HG03521 (cell line): ENCODE measurements at regions not wholly inside any gene's neighbourhood (a gene's known extent, or its start where the extent isn't known, plus 50 kb on each side); places are given as distances from the start of the nearest gene placed in this dataset.
"Not testable (repeated sequence)": the region's sequence is repeated elsewhere in the genome, so short reads cannot be mapped to it uniquely, and the experiment has no call there.

Experiments used
- ATAC-seq: cut with Tn5 transposase; IDR thresholded peaks from one replicate; pipeline ENCODE4 v1.9.1; 2021; ENCODE audit warnings: mild to moderate bottlenecking, moderate library complexity; ENCODE audit not compliant: unreplicated experiment

DNA sequence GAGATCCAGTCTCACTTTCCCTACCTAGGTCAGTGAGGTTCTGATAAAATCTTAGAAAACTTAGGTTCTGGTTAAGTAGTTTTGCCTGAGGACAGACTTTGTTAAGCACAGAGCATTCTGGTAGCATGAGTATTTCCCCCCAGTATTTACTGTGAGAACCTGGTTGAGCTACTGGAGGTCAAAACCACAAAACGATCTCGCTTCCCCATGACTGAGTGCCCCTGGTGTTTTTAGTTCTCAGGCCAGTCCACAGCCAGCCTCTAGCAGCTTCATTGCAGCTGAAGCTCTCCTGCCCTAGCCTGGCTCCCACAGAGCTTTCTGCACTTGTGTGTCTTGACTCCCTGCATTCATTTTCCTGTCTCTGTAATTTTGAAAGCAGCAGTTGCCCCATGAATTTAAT lies 1138.2 kb downstream of the UQCRFS1 start:
- ATAC-seq, result no peak

GRCh38 chr19:28067882-28068281 lies 1145.1 kb downstream of the UQCRFS1 start:
- no peak for ATAC-seq

- no peak for ATAC-seq
Observed at GRCh38 chr19:28066988-28067387, 1146.0 kb downstream of the UQCRFS1 start.

GRCh38 chr19:28066161-28066560 lies 1146.8 kb downstream of the UQCRFS1 start:
- no peak for ATAC-seq

DNA sequence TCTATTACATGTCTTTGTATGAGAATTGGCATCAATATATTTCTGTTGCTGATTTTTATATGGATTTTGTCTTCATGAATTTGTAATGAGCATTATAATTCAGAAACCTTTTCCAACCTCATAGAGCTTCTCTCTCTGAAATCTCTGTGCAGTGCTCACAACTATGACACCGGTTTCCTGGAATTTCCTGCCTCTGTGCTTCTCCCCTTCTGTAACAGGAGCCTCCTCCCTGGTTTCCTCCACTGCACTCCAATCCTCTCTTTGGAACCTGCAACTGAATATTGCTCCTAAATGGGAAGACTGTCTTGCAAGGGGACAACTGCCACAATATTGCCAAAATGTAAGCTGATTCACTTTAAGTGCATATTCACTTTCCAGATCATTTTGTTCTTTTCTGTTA lies 1147.9 kb downstream of the UQCRFS1 start:
- no peak for ATAC-seq

- ATAC-seq, result no peak
Observed at GRCh38 chr19:28063702-28064101, 1149.2 kb downstream of the UQCRFS1 start.

- ATAC-seq, result no peak
Observed at GRCh38 chr19:28061111-28061510, 1151.8 kb downstream of the UQCRFS1 start.

DNA sequence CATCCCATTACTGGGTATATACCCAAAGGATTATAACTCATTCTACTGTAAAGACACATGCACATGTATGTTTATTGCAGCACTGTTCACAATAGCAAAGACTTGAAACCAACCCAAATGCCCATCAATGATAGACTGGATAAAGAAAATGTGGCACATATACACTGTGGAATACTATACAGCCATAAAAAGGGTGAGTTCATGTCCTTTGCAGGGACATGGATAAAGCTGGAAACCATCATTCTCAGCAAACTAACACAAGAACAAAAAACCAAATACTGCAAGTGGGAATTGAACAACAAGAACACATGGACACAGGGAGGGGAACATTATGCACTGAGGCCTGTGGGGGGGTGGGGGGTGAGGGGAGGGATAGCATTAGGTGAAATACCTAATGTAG lies 1155.9 kb downstream of the UQCRFS1 start:
- ATAC-seq, result not testable (repeated sequence)

DNA sequence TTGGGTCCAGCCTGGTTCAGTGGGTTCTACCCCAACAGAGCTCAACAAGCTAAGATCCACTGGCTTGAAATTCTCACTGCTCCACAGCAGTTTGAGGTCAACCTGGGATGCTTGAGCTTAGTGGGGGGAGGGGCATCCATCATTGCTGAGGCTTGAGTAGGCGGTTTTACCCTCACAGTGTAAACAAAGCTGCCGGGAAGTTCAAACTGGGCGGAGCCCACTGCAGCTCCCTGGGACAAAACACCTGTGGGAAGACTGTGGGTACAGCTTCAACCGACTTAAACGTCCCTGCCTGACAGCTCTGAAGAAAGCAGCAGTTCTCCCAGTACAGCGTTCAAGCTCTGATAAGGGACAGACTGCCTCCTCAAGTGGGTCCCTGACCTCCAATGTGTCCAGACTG lies 1161.9 kb downstream of the UQCRFS1 start:
- ATAC-seq, result no peak

- no peak for ATAC-seq
Observed at GRCh38 chr19:28049875-28050274, 1163.1 kb downstream of the UQCRFS1 start.

DNA sequence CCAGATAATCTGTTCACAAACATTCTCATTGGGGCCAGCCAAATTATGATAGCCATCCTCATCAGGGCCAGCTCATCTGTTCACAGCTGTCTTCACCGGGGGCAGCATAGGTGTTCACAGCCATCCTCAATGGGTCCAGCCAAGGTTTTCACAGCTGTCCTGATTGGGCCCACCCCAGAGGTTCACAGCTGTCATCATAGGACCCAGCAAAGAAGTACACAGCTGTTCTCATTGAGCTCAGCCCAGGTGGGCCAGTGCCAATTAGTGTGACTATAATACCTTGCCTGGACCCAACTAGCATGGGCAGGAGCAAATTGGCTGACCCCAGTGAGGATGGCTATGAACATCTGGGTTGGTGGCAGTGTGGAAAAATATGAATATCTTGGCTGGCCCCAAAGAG lies 1166.0 kb downstream of the UQCRFS1 start:
- ATAC-seq, result no peak

DNA sequence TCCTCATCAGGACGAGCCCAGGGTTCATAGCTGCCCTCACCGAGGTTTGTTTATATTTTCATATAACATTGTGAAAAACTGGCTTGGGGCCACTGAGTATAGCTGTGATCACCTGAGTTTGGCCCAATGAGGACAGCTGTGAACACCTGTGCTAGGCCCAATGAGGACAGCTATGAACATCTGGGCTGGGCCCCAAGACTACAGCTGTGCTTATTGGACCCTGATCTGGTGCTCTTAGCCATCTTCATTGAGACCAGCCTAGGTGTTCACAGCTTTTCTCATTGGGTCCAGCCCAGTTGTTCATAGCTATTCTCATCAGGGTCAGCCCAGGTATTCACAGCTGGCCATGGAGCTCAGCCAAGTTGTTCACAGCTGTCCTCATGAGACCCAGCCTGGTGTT lies 1167.3 kb downstream of the UQCRFS1 start:
- ATAC-seq, result no peak

DNA sequence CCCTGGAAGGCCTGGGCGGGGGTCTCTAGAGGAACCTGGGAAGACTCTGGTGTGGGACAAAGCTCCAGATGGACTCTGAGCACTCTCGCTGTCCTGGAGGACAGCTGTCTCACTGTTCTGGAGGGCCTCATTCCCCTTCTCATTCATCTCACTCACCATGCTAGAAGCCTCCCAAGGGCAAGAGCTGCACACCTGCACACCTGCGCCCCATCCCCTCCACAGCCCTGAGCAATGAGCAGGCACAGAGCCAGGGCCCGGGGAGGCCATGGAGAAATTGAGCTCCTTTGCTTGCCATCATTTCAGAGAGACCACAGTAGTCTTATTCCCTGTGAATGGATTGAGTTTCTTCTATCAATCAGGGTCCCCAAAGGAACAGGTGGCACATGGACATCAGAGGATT lies 1168.5 kb downstream of the UQCRFS1 start:
- no peak for ATAC-seq

DNA sequence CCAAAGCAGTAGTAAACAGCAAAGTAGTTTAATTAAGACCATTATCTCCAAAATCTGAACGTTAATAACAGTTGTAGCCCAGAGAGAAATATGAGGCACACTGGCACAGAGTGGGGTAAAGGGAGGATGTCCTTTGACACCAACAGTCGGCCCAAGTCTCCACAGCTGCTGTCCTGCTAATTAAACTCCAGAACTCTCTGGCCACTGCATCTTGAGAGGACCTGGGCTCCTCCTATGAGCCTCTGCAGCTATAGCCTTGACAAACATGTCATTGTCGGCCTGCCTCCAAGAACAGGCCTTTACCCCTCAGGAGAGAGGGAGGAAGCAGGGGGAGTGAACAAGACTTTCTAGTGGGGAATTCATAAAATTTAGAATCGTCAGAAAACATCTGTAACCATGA lies 1170.4 kb downstream of the UQCRFS1 start:
- ATAC-seq, result no peak

DNA sequence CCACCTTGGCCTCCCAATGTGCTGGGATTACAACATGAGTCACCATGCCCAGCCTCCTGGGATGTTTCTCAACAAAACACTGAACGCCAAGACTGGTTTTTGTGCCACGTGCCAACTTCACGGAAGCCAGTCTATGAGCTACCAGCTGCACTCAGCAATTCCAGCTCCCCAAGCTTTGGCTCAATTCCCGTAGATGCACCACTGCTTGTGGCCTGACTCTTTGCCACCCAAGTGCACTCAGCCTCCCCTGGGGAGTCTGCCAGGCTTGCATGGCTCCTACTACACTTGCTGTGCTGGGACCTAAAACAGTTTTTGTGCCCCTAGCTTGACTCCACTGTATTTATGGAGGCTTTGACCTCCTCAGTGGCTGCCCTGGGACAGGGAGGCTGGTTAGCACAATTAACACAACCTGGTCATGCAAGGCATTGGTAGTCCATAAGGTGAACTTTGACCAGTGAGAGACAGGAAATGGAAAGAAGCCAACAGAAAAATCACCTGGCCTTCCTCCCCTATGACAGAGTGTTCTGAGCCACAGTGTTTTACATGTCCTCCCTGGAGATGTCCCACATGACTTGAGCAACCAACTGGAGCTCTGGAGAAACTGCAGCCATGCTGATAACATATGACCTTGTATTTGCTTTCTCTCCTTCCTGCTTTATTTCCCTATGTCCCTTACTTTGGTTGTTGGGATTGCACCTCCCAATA lies 1173.1 kb downstream of the UQCRFS1 start:
- no peak for ATAC-seq

GRCh38 chr19:28037186-28037585 lies 1175.8 kb downstream of the UQCRFS1 start:
- no peak for ATAC-seq

DNA sequence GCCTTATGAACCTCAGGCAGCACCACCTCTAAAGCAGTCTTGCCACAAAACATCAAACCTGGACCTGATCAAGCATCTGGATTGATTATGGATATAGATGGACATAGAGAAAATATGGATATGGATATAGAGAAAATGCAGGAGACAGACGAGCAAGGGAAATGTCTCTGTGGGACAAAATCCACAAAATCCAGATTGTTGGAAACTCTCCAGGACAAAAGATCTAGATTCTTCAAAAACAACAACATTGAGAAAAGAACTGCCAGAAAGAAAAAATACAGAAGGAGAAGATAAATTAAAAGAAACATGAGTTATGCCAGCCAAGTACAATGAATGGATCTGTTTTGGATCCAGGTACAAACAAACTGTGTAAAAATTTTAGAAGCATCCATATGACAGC lies 1176.5 kb downstream of the UQCRFS1 start:
- ATAC-seq, result no peak

GRCh38 chr19:28034936-28035335 lies 1178.0 kb downstream of the UQCRFS1 start:
- no peak for ATAC-seq

- ATAC-seq, result no peak
Observed at GRCh38 chr19:28028881-28029444, 1184.0 kb downstream of the UQCRFS1 start.

DNA sequence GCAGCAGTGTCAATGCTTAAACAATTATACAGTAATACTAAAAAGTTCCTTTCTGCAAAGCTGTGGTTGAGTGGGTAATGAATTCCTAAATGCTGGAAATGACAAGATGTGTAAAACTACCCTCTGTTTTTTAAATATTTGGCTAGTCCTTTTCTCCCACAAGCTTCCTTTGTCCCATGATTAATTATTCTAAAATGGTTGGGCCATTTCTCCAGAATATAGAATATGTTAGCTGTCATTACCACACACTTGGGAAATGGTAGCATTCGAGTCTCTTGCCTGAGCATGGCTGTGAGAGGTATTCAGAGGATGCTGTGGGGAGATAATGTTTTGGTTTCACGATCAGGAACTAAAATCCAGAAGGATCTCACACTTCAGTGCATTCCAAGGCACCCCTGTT lies 1185.8 kb downstream of the UQCRFS1 start:
- ATAC-seq, result no peak

DNA sequence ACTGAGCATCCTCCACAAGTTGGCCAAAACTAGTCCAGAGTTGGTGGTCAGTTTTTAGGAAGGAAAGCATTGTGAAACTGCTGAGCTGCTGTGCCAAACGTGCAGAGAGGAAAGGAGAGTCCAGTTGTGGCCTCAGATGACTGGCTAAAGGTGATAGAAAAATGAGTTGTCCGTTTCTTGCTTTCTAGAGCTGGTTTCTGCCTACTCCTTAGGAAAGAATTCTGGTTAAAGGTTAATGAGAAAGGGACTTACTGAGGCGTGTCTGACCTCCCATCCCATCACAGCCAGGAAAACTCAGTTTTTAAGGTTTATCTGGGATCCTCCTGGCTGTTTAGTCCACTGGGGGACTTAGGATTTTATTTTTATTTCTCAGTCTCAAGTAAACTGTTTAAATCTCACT lies 1186.3 kb downstream of the UQCRFS1 start:
- ATAC-seq, result no peak

DNA sequence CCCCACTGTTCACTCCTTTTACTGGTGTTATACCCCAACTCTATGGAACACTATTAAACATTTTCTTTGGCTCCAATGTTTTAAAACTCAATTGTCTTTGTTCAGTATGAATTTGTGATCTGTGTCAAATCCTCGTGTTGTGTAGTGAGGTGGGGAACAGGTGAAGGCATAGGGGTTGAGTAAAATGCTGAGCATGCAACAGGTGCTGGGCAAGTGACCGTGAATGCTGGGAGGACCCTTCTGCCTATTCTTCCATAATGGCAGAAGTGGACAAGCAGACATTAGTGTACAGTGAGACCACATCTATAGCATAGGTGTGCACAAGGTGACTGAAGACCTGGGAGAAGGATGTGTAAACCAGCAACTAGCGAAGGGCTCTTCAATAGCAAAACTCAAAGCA lies 1188.0 kb downstream of the UQCRFS1 start:
- ATAC-seq, result no peak

DNA sequence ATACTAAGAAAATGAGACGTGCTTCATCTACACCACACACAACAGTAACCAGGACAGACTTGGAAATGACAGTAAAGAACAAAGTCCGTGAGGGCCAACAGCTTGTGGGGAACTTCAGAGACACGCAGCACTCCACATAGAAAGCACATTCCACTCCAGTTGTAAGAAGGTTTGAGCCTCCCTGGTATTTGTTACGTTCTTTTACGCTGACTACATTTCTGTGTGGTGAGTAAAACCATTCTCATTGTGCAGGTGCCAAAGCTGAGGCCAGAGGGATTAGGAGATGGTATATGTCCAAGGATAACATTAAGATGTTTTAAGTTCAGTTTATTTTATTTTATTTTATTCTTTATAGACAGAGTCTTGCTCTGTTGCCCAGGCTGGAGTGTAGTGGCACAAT lies 1189.9 kb downstream of the UQCRFS1 start:
- no peak for ATAC-seq
